ENCODE measurements at regions not wholly inside any gene's neighbourhood (a gene's known extent, or its start where the extent isn't known, plus 50 kb on each side); places are given as distances from the start of the nearest gene placed in this dataset.
"Not testable (repeated sequence)": the region's sequence is repeated elsewhere in the genome, so short reads cannot be mapped to it uniquely, and the experiment has no call there.

- 60 to 78% methylated on average over 1 of the region's 1 CpG for WGBS, 2 donors (ENCODE audit: low coverage in 1 of 2)
- Histone ChIP-seq H3K27ac (no peak overlapping the region), H3K9me3 (no peaks in the 10 kb centered on the region), H3K4me1 (no peaks in the 10 kb centered on the region), H3K27me3 (no peaks in the 10 kb centered on the region), H3K4me3 (no peak overlapping the region), H3K36me3 (no peaks in the 10 kb centered on the region)
- ATAC-seq, result no peak
- TF ChIP-seq EP300 (IDR thresholded peaks at IDR 0.05), result no peak
- no peak for TF ChIP-seq POLR2A (IDR thresholded peaks at IDR 0.05)
- no peak for TF ChIP-seq POLR2AphosphoS5 (IDR thresholded peaks at IDR 0.05)
- no peak for TF ChIP-seq CTCF (IDR thresholded peaks at IDR 0.05)
These were observed 301.4 kb downstream of the SLITRK5 start for GRCh38 chr13:87972568-87972967.

GRCh38 chr13:87975035-87975434 is 303.9 kb downstream of the SLITRK5 start:
- Histone ChIP-seq H3K36me3 (no peaks in the 10 kb centered on the region), H3K4me1 (no peaks in the 10 kb centered on the region), H3K9me3 (no peaks in the 10 kb centered on the region), H3K27me3 (no peaks in the 10 kb centered on the region), H3K27ac (no peak overlapping the region), H3K4me3 (no peak overlapping the region)
- WGBS, 2 donors (ENCODE audit: low coverage in 1 of 2), result 74 to 78% methylated on average over 4 of the region's 4 CpGs
- ATAC-seq, result no peak
- TF ChIP-seq POLR2AphosphoS5 (IDR thresholded peaks at IDR 0.05) (no peak), POLR2A (IDR thresholded peaks at IDR 0.05) (no peak), EP300 (IDR thresholded peaks at IDR 0.05) (no peak), CTCF (IDR thresholded peaks at IDR 0.05) (no peak)

GRCh38 chr13:87976650-87977049 is 305.5 kb downstream of the SLITRK5 start:
- no CpG with 5 or more reads among the region's 26 CpGs for WGBS, 2 donors (ENCODE audit: low coverage in 1 of 2)
- not testable (repeated sequence) for H3K9me3 ChIP-seq, ATAC-seq, H3K4me1 ChIP-seq, H3K4me3 ChIP-seq, H3K27ac ChIP-seq, H3K36me3 ChIP-seq, H3K27me3 ChIP-seq

- no peak overlapping the region for H3K4me3 ChIP-seq
- ATAC-seq, result no peak
- WGBS, 2 donors (ENCODE audit: low coverage in 1 of 2), result 80 to 81% methylated on average over 2 of the region's 2 CpGs
- no peak overlapping the region for H3K27ac ChIP-seq
- no peaks in the 10 kb centered on the region for H3K27me3 ChIP-seq
- H3K36me3 ChIP-seq, result no peaks in the 10 kb centered on the region
- TF ChIP-seq POLR2A (IDR thresholded peaks at IDR 0.05), result no peak
- TF ChIP-seq POLR2AphosphoS5 (IDR thresholded peaks at IDR 0.05), result no peak
- TF ChIP-seq CTCF (IDR thresholded peaks at IDR 0.05), result no peak
- TF ChIP-seq EP300 (IDR thresholded peaks at IDR 0.05), result no peak
- no peaks in the 10 kb centered on the region for H3K9me3 ChIP-seq
- no peaks in the 10 kb centered on the region for H3K4me1 ChIP-seq
These were observed 310.2 kb downstream of the SLITRK5 start for GRCh38 chr13:87981416-87981815.

- no peak for TF ChIP-seq EP300 (IDR thresholded peaks at IDR 0.05)
- no peak for TF ChIP-seq POLR2A (IDR thresholded peaks at IDR 0.05)
- no peak for TF ChIP-seq CTCF (IDR thresholded peaks at IDR 0.05)
- no peak for TF ChIP-seq POLR2AphosphoS5 (IDR thresholded peaks at IDR 0.05)
- no peaks in the 10 kb centered on the region for H3K36me3 ChIP-seq
- ATAC-seq, result no peak
- H3K27me3 ChIP-seq, result no peaks in the 10 kb centered on the region
- H3K4me3 ChIP-seq, result no peak overlapping the region
- H3K27ac ChIP-seq, result no peak overlapping the region
- H3K9me3 ChIP-seq, result no peaks in the 10 kb centered on the region
- no peaks in the 10 kb centered on the region for H3K4me1 ChIP-seq
These were observed 311.2 kb downstream of the SLITRK5 start for GRCh38 chr13:87982400-87982799.

Measured in gastroesophageal sphincter (tissue), 4 donors.